Nephron progenitor cell (in vitro differentiated cells): ENCODE measurements at regions not wholly inside any gene's neighbourhood (a gene's known extent, or its start where the extent isn't known, plus 50 kb on each side); places are given as distances from the start of the nearest gene placed in this dataset.

Experiments used
- DNase-seq: peaks from one replicate; pipeline ENCODE4 v3.0.0; 2021
- H3K27ac Mint-ChIP-seq: 2 replicates; pipeline ENCODE4 v1.8.0; 2021; ENCODE audit warnings: mild to moderate bottlenecking, moderate library complexity, mixed read lengths
- H3K27me3 Mint-ChIP-seq: 2 replicates; pipeline ENCODE4 v1.8.0; 2021; ENCODE audit warnings: mild to moderate bottlenecking, low read depth, mixed read lengths; ENCODE audit not compliant: poor library complexity
- H3K36me3 Mint-ChIP-seq: 2 replicates; pipeline ENCODE4 v1.8.0; 2021; ENCODE audit warnings: low read depth, mixed read lengths
- H3K4me1 Mint-ChIP-seq: 2 replicates; pipeline ENCODE4 v1.8.0; 2021; ENCODE audit warnings: mixed read lengths
- H3K4me3 Mint-ChIP-seq: 2 replicates; pipeline ENCODE4 v1.8.0; 2021; ENCODE audit warnings: mild to moderate bottlenecking, moderate library complexity, mixed read lengths
- H3K9me3 Mint-ChIP-seq: 2 replicates; pipeline ENCODE4 v1.8.0; 2021; ENCODE audit warnings: mild to moderate bottlenecking, moderate library complexity, mixed read lengths
- TF ChIP-seq, protein P1 (sequence below): fragments of 200-600 bp; sonication (generic); IDR thresholded peaks from 2 replicates; pipeline ENCODE4 v1.5.0; 2021; ENCODE audit warnings: antibody characterized with exemption

DNA sequence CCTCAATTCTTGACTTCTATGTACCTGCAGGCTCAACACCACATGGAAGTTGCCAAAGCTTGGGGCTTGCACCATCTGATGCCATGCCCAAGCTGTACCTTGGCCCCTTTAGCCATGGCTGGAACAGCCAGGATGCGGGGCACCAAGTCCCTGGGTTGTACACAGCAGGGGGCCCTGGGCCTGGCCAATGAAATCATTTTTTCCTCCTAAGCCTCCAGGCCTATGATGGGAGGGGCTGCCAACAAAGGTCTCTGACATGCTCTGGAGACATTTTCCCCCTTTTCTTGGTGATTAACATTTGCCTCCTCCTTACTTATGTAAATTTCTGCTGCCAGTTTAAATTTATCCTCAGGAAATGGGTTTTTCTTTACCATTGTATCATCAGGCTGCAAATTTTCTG lies 1428.1 kb downstream of the C4orf33 start:
- peaks cover 5% of the 10 kb centered on the region for H3K36me3 Mint-ChIP-seq
- TF ChIP-seq, protein P1, sequence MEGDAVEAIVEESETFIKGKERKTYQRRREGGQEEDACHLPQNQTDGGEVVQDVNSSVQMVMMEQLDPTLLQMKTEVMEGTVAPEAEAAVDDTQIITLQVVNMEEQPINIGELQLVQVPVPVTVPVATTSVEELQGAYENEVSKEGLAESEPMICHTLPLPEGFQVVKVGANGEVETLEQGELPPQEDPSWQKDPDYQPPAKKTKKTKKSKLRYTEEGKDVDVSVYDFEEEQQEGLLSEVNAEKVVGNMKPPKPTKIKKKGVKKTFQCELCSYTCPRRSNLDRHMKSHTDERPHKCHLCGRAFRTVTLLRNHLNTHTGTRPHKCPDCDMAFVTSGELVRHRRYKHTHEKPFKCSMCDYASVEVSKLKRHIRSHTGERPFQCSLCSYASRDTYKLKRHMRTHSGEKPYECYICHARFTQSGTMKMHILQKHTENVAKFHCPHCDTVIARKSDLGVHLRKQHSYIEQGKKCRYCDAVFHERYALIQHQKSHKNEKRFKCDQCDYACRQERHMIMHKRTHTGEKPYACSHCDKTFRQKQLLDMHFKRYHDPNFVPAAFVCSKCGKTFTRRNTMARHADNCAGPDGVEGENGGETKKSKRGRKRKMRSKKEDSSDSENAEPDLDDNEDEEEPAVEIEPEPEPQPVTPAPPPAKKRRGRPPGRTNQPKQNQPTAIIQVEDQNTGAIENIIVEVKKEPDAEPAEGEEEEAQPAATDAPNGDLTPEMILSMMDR = no peak
- no peak overlapping the region for H3K4me3 Mint-ChIP-seq
- no peaks in the 10 kb centered on the region for H3K4me1 Mint-ChIP-seq
- H3K9me3 Mint-ChIP-seq = peaks cover 41% of the 10 kb centered on the region
- no peak for DNase-seq
- no peaks in the 10 kb centered on the region for H3K27me3 Mint-ChIP-seq
- H3K27ac Mint-ChIP-seq = no peak overlapping the region

DNA sequence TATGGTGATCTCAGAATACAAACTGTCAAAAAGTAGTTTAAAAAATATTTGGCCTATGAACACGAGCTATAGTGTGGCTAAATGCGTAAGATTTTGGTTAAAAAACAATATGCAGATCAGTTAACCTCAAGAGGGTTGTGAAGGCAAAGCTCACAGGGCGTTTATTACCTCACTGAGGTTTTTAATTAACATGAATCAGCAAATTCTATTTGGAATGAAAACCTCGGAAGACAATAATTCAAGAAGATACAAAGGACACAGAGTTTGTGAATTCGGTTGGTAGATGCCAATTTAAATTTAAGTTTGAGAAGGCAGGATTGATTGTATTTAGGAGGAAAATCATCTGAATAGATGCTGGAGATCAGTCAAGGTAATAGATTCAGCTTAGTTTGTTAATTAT lies 1434.6 kb downstream of the C4orf33 start:
- Mint-ChIP-seq H3K9me3 (peaks cover 7% of the 10 kb centered on the region), H3K27me3 (no peaks in the 10 kb centered on the region), H3K4me3 (no peak overlapping the region), H3K4me1 (no peaks in the 10 kb centered on the region), H3K27ac (no peak overlapping the region), H3K36me3 (no peaks in the 10 kb centered on the region)
- TF ChIP-seq, protein P1 = no peak
- DNase-seq = no peak

DNA sequence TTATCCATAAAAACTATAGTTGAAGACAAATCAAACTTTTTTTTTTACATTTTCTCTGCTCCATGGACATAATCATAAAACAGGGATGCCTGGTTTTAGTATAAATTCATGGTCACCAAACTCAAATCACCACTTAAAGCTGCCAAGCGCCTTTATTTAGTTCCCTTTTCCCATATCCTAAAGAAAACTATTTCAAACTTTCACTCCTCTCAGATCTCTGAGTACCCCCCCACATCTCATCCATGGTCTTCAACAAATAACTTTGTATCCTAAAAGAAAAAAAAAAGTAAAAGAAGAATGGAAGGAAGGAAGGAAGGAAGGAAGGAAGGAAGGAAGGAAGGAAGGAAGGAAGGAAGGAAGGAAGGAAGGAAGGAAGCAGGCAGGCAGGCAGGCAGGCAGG lies 1438.7 kb downstream of the C4orf33 start:
- H3K36me3 Mint-ChIP-seq = no peaks in the 10 kb centered on the region
- H3K9me3 Mint-ChIP-seq = no peaks in the 10 kb centered on the region
- no peaks in the 10 kb centered on the region for H3K4me1 Mint-ChIP-seq
- TF ChIP-seq, protein P1 = no peak
- no peak overlapping the region for H3K27ac Mint-ChIP-seq
- DNase-seq = no peak
- no peak overlapping the region for H3K4me3 Mint-ChIP-seq
- no peaks in the 10 kb centered on the region for H3K27me3 Mint-ChIP-seq

DNA sequence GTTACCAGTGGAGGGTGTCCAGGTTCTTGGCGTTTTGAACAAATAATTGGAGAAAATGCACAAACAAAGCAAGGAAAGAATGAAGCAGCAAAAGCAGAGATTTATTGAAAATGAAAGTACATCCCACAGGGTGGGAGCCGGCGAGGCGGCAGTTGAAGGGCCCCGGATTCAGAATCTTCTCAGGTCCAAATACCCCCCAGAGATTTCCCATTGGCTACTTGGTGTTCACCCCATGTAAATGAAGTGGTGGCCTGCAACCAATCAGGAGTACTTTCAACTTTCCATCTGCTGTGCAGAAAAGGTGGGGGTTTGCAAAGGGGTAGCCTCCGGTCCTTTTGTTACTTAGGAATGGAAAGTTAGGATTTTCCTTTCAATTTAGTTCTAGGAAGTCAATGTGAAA lies 1447.0 kb downstream of the C4orf33 start:
- no peaks in the 10 kb centered on the region for H3K4me1 Mint-ChIP-seq
- H3K36me3 Mint-ChIP-seq = no peaks in the 10 kb centered on the region
- TF ChIP-seq, protein P1 = no peak
- no peaks in the 10 kb centered on the region for H3K27me3 Mint-ChIP-seq
- H3K27ac Mint-ChIP-seq = no peak overlapping the region
- no peak for DNase-seq
- no peak overlapping the region for H3K4me3 Mint-ChIP-seq
- no peaks in the 10 kb centered on the region for H3K9me3 Mint-ChIP-seq

DNA sequence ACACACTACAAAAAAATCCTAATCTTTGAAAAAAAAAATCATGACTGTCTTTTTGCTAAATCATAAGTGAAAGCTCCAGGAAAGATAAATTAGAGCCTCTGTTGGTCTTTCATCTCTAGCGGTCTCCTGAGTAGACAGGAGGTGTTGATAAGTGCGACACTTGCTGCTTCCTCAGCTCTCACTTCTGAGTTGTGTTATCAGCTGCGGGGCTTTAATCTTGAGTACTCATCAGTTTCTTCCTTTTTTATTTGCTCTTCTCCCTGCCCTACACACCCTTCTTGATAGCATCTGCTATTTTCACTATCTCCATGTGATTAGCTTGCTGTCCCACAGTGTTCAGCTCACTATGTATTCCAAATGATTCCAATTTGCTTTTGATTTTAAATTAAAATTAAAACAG lies 1449.2 kb downstream of the C4orf33 start:
- no peaks in the 10 kb centered on the region for H3K9me3 Mint-ChIP-seq
- H3K27me3 Mint-ChIP-seq = no peaks in the 10 kb centered on the region
- H3K4me1 Mint-ChIP-seq = no peaks in the 10 kb centered on the region
- no peak for DNase-seq
- H3K36me3 Mint-ChIP-seq = no peaks in the 10 kb centered on the region
- H3K4me3 Mint-ChIP-seq = no peak overlapping the region
- H3K27ac Mint-ChIP-seq = no peak overlapping the region
- TF ChIP-seq, protein P1 = no peak

DNA sequence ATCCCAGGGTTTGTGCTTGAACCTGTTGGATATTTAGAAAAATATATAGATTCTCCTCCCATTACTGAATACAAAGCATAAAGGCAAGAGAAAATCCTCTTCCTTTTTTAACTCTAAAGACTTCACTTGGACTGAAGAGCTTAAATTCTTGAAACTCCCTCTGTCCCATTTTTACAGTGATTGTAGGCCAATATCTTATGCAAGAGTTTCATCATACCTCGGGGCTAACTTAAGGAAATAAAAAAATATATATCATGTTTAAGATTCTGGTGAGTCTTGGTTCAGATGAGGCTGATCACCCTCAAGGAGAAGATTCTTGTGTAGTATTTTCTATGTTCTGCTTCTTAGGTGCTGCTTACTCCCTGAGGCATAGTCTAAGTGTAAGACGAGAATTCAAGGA lies 1449.6 kb downstream of the C4orf33 start:
- H3K27ac Mint-ChIP-seq = no peak overlapping the region
- H3K4me3 Mint-ChIP-seq = no peak overlapping the region

More for the DNA sequence above, 1449.6 kb downstream of the C4orf33 start:
- Mint-ChIP-seq H3K36me3 (no peaks in the 10 kb centered on the region), H3K27me3 (no peaks in the 10 kb centered on the region), H3K9me3 (no peaks in the 10 kb centered on the region), H3K4me1 (no peaks in the 10 kb centered on the region)
- TF ChIP-seq, protein P1 = no peak
- DNase-seq = no peak
